Coronary artery (tissue), 2 donors: ENCODE measurements at regions not wholly inside any gene's neighbourhood (a gene's known extent, or its start where the extent isn't known, plus 50 kb on each side); places are given as distances from the start of the nearest gene placed in this dataset.

ENCODE experiments used
- DNase-seq: peaks from one replicate; pipeline ENCODE4 v3.0.0-alpha.2; 2017; ENCODE audit warnings: low spot score
- H3K27ac ChIP-seq, 2 donors: fragments of 200-600 bp; sonication (generic); one replicate each; pipeline ENCODE4 v1.5.1; 2016 to 2019
- H3K4me3 ChIP-seq: fragments of 200-600 bp; sonication (generic); 2 replicates; pipeline ENCODE4 v1.5.1; 2016; ENCODE audit warnings: mild to moderate bottlenecking, moderate library complexity
- TF ChIP-seq, protein P1 (sequence below): fragments of 200-600 bp; sonication (generic); IDR thresholded peaks from one replicate; pipeline ENCODE4 v1.5.1; 2019; ENCODE audit warnings: antibody characterized with exemption

- no peak for DNase-seq
- H3K4me3 ChIP-seq, result no peak overlapping the region
- H3K27ac ChIP-seq, result no peak overlapping the region
- TF ChIP-seq, protein P1, sequence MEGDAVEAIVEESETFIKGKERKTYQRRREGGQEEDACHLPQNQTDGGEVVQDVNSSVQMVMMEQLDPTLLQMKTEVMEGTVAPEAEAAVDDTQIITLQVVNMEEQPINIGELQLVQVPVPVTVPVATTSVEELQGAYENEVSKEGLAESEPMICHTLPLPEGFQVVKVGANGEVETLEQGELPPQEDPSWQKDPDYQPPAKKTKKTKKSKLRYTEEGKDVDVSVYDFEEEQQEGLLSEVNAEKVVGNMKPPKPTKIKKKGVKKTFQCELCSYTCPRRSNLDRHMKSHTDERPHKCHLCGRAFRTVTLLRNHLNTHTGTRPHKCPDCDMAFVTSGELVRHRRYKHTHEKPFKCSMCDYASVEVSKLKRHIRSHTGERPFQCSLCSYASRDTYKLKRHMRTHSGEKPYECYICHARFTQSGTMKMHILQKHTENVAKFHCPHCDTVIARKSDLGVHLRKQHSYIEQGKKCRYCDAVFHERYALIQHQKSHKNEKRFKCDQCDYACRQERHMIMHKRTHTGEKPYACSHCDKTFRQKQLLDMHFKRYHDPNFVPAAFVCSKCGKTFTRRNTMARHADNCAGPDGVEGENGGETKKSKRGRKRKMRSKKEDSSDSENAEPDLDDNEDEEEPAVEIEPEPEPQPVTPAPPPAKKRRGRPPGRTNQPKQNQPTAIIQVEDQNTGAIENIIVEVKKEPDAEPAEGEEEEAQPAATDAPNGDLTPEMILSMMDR, result no peak
Measured at GRCh38 chr14:28272270-28272669, 494.3 kb upstream of the FOXG1 start.

GRCh38 chr14:28280530-28280929, 486.1 kb upstream of the FOXG1 start:
- no peak overlapping the region for H3K4me3 ChIP-seq
- no peak for DNase-seq
- TF ChIP-seq, protein P1, result no peak
- H3K27ac ChIP-seq, result no peak overlapping the region

DNA sequence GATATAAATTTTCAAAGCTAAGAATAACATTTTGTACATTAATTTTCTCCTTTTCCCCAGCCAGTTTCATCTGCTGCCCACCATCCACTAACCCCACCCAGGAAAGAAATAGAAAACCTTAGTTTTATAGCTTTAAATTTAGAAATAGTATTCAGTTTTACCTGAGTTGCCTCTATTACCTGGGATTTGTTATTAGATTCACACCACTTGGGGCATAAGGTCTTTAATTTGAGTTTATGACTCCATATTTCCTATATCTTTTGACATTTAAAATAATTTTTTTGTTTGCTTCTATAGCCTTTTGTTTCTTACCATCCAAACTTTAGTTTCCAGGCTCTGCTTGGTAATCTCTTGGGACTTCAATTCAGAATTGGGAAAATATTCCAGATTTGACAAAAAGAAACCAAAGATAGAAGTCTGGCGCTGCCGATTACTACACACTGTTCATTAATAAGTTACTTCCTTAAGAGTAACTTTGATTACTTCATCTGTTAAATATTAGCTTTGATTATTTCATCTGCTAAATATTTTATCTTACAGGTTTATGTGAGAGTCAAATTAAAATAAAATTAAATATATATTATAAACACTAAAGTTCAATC, 485.5 kb upstream of the FOXG1 start:
- DNase-seq, result no peak
- Histone ChIP-seq H3K4me3 (no peak overlapping the region), H3K27ac (no peak overlapping the region)
- TF ChIP-seq, protein P1, result no peak

- Histone ChIP-seq H3K27ac (no peak overlapping the region), H3K4me3 (no peak overlapping the region)
- TF ChIP-seq, protein P1, result no peak
- DNase-seq, result no peak
Measured at GRCh38 chr14:28284546-28285300, 481.9 kb upstream of the FOXG1 start.

- TF ChIP-seq, protein P1, result no peak
- no peak overlapping the region for H3K27ac ChIP-seq
- no peak for DNase-seq
- H3K4me3 ChIP-seq, result no peak overlapping the region
Measured at GRCh38 chr14:28294834-28295440, 471.6 kb upstream of the FOXG1 start.

DNA sequence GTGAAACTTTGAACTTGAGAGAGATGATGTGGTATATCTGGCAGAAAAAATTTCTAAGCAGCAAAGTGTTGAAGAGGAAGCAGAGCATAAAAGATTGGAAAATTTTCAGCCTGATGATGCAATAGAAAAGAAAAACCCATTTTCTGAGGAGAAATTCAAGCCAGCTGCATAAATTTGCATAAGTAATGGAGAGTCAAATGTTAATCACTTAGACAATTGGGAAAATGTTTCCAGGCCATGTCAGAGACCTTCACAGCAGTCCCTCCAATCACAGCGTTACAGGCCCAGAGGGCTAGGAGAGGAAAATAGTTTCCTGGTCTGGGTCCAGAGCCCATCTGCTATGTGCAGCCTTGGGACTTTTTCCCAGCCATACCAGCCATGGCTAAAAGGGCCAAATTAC, 469.0 kb upstream of the FOXG1 start:
- TF ChIP-seq, protein P1, result no peak
- Histone ChIP-seq H3K27ac (no peak overlapping the region), H3K4me3 (no peak overlapping the region)
- DNase-seq, result no peak

DNA sequence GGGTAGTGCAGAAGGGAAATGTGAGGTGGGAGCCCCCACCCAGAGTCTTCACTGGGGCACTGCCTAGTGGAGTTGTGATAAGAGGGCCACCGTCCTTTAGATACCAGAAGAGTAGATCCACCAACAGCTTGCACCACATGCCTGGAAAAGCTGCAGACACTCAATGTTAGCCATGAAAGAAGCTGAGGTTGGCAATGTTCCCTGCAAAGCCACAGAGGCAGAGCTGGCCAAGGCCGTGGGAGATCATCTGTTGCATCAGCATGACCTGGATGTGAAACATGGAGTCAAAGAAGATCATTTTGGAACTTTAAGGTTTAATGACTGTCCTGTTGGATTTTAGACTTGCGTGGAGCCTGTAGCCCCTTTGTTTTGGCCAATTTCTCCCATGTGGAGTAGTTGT, 468.4 kb upstream of the FOXG1 start:
- DNase-seq, result no peak
- no peak overlapping the region for H3K27ac ChIP-seq

More for the DNA sequence above, 468.4 kb upstream of the FOXG1 start:
- H3K4me3 ChIP-seq, result no peak overlapping the region
- TF ChIP-seq, protein P1, result no peak
